Naive thymus-derived CD4-positive, alpha-beta T cell (primary cell): ENCODE measurements at regions not wholly inside any gene's neighbourhood (a gene's known extent, or its start where the extent isn't known, plus 50 kb on each side); places are given as distances from the start of the nearest gene placed in this dataset.

Source experiments
- ATAC-seq: fragments of 150-1000 bp; cut with Tn5 transposase; 2 replicates; pipeline ENCODE4 v1.10.0; 2021; ENCODE audit warnings: mild to moderate bottlenecking, moderate library complexity
- CTCF ChIA-PET: fragments of 350-600 bp; sonication (Branson Sonifier 250); formaldehyde crosslinking; loops from one replicate; lab custom pipeline; 2021; ENCODE audit warnings: antibody characterized with exemption; lab: Charles Lee
- POLR2A ChIA-PET: fragments of 350-600 bp; sonication (Branson Sonifier 250); formaldehyde crosslinking; loops from one replicate; lab custom pipeline; 2021; ENCODE audit warnings: antibody characterized with exemption, inconsistent platforms; lab: Charles Lee
- DNase-seq, 9 donors: peaks; one replicate each; pipeline versions ENCODE4 v3.0.0 to v3.0.0-alpha.2; 2020 to 2022; ENCODE audit warnings: mixed read lengths in 1 of 9
- H3K27ac ChIP-seq: one replicate; pipeline ENCODE4 v1.7.0; 2013; ENCODE audit warnings: mild to moderate bottlenecking, low read depth, low read length, moderate library complexity
- H3K27me3 ChIP-seq, 2 donors: one replicate each; pipeline ENCODE4 v1.7.0; 2013; ENCODE audit warnings: low read length in 2 of 2, mild to moderate bottlenecking in 2 of 2, moderate library complexity in 2 of 2; ENCODE audit not compliant: control insufficient read depth in 2 of 2, insufficient read depth in 2 of 2
- H3K36me3 ChIP-seq, 3 experiments: 1 replicate in 2 of 3; 2 replicates in 1 of 3; pipeline ENCODE4 v1.7.0; 2013; ENCODE audit warnings: low read length in 3 of 3, mild to moderate bottlenecking in 3 of 3, moderate library complexity in 1 of 3; ENCODE audit not compliant: insufficient read depth in 3 of 3, control insufficient read depth in 2 of 3
- H3K4me1 ChIP-seq, 2 donors: one replicate each; pipeline ENCODE4 v1.7.0; 2013; ENCODE audit warnings: low read length in 2 of 2, mild to moderate bottlenecking in 2 of 2, moderate library complexity in 1 of 2; ENCODE audit not compliant: control insufficient read depth in 2 of 2, insufficient read depth in 2 of 2
- H3K4me3 ChIP-seq: 2 replicates; pipeline ENCODE4 v1.7.0; 2013; ENCODE audit warnings: mild to moderate bottlenecking, low read length
- H3K9me3 ChIP-seq, 3 experiments: 1 replicate in 2 of 3; 2 replicates in 1 of 3; pipeline ENCODE4 v1.7.0; 2013; ENCODE audit warnings: low read length in 3 of 3; ENCODE audit not compliant: control insufficient read depth in 2 of 3
- H3K27ac Mint-ChIP-seq, 9 donors: one replicate each; pipeline ENCODE4 v1.8.0; 2020 to 2022; ENCODE audit warnings: mixed read lengths in 9 of 9, mild to moderate bottlenecking in 8 of 9, moderate library complexity in 5 of 9, inconsistent platforms in 2 of 9
- H3K27me3 Mint-ChIP-seq, 5 donors: one replicate each; pipeline ENCODE4 v1.8.0; 2021 to 2022; ENCODE audit warnings: mixed read lengths in 5 of 5, mild to moderate bottlenecking in 1 of 5
- H3K36me3 Mint-ChIP-seq, 5 donors: one replicate each; pipeline ENCODE4 v1.8.0; 2020 to 2022; ENCODE audit warnings: mixed read lengths in 5 of 5, mild to moderate bottlenecking in 3 of 5, inconsistent platforms in 1 of 5
- H3K4me1 Mint-ChIP-seq, 7 donors: one replicate each; pipeline ENCODE4 v1.8.0; 2020 to 2022; ENCODE audit warnings: mixed read lengths in 7 of 7, mild to moderate bottlenecking in 3 of 7, inconsistent platforms in 1 of 7
- H3K4me3 Mint-ChIP-seq, 10 donors: one replicate each; pipeline ENCODE4 v1.8.0; 2020 to 2022; ENCODE audit warnings: mild to moderate bottlenecking in 10 of 10, mixed read lengths in 10 of 10, moderate library complexity in 6 of 10, inconsistent platforms in 2 of 10
- H3K9me3 Mint-ChIP-seq, 11 donors: one replicate each; pipeline ENCODE4 v1.8.0; 2020 to 2022; ENCODE audit warnings: mixed read lengths in 11 of 11, mild to moderate bottlenecking in 4 of 11, inconsistent platforms in 1 of 11, moderate library complexity in 1 of 11
- intact Hi-C, 2 donors: fragments of 100-400 bp; cut with micrococcal nuclease; formaldehyde crosslinking; loops; one replicate each; pipeline ENCODE4 v1.15.1; 2023

DNA sequence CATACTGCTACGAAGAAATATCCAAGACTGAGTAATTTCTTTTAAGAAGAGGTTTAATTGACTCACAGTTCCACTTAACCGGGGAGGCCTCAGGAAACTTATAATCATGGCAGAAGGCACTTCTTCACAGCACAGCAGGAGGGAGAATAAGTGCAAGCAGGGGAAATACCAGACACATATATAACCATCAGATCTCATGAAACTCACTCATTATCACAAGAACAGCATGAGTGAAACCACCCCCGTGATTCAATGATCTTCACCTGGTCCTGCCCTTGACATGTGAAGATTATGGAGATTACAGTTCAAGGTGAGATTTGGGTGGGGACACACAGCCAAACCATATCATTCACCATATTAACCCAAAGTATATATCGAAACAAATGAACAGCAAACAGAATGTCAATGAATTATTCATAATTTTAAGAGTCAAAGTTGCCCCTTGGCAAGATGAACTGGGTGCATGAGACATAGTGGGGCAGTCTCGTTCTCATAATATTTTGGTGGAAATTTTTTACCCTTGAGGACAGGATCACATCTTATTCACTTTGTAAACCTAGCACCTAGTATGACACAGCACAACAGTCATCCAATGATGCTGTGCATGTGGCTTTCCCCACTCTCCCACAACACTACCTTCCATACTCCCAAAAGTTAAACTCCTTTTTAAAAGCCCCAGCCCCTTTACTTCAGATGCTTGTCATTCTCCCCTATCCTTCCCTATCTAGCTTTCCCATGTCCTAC lies 425.3 kb downstream of the ZEB2 start:
- no peaks in the 10 kb centered on the region for H3K36me3 ChIP-seq
- CTCF ChIA-PET: no interaction called here
- Mint-ChIP-seq H3K4me3 (no peak overlapping the region), H3K9me3 (peaks cover under 1 to 29% (median 9%) of the 10 kb centered on the region in 11 donors), H3K27ac (no peak overlapping the region), H3K4me1 (peaks cover 0 to 1% (median 0%) of the 10 kb centered on the region in 7 donors), H3K36me3 (peaks cover 0 to 22% (median 15%) of the 10 kb centered on the region in 5 donors), H3K27me3 (no peaks in the 10 kb centered on the region)
- DNase-seq: no peak
- intact Hi-C loops: no loop called here
- POLR2A ChIA-PET: no interaction called here
- H3K4me3 ChIP-seq: no peak overlapping the region
- ATAC-seq: no peak
- no peaks in the 10 kb centered on the region for H3K4me1 ChIP-seq
- no peaks in the 10 kb centered on the region for H3K9me3 ChIP-seq
- H3K27me3 ChIP-seq: no peaks in the 10 kb centered on the region
- H3K27ac ChIP-seq: no peak overlapping the region

DNA sequence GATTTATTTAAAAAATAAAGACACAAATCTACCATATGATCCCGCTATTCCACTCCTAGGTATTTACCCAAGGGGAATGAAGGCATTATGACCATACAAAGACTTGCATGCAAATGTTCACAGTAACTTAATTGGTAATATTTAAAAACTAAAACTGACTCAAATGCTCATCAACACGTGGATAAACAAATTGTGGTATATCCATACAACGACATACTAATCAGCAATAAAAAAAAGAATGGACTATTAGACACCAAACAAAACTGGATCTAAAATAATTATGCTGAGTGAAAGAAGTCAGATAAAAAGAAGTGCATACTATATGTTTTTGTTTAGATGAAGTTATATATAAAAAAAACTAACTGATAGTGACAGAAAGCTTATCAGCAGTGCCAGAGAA lies 428.3 kb downstream of the ZEB2 start:
- ATAC-seq (no peak), DNase-seq (no peak)
- H3K4me1 ChIP-seq: no peaks in the 10 kb centered on the region
- H3K4me3 ChIP-seq: no peak overlapping the region
- H3K27ac ChIP-seq: no peak overlapping the region
- Mint-ChIP-seq H3K4me3 (no peak overlapping the region), H3K27me3 (no peaks in the 10 kb centered on the region), H3K4me1 (no peaks in the 10 kb centered on the region), H3K27ac (no peak overlapping the region), H3K36me3 (peaks cover 2 to 27% (median 14%) of the 10 kb centered on the region in 5 donors), H3K9me3 (peaks cover 5 to 38% (median 12%) of the 10 kb centered on the region in 11 donors)
- no peaks in the 10 kb centered on the region for H3K27me3 ChIP-seq
- no peaks in the 10 kb centered on the region for H3K36me3 ChIP-seq
- H3K9me3 ChIP-seq: peaks cover 0 to 4% (median 0%) of the 10 kb centered on the region in 3 experiments
- intact Hi-C loops: no loop called here
- ChIA-PET POLR2A (no interaction called here), CTCF (no interaction called here)

DNA sequence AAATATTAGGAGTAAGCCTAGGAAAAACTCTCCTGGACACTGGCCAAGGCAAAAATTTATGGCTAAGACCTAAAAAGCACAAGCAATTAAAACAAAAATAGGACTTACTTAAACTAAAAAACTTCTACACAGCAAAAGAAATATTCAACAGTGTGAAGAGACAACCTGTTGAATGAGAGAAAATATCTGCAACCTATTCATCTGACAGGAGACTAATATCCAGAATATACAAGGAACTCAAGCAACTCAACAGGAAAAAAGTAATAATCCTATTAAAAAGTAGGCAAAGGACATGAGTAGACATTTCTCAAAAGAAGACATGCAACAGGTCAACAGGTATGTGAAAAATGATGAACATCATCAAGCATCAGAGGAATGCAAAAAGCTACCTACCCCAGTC lies 431.1 kb downstream of the ZEB2 start:
- no peak overlapping the region for H3K4me3 ChIP-seq
- Mint-ChIP-seq H3K36me3 (peaks cover 4 to 18% (median 10%) of the 10 kb centered on the region in 5 donors), H3K9me3 (peaks cover under 1 to 25% (median 9%) of the 10 kb centered on the region in 11 donors), H3K4me1 (no peaks in the 10 kb centered on the region), H3K27ac (no peak overlapping the region), H3K4me3 (no peak overlapping the region), H3K27me3 (no peaks in the 10 kb centered on the region)
- no peaks in the 10 kb centered on the region for H3K4me1 ChIP-seq
- CTCF ChIA-PET: no interaction called here
- ATAC-seq (no peak), DNase-seq (no peak)
- intact Hi-C loops: no loop called here
- no peaks in the 10 kb centered on the region for H3K36me3 ChIP-seq
- H3K27me3 ChIP-seq: no peaks in the 10 kb centered on the region
- POLR2A ChIA-PET: no interaction called here
- no peak overlapping the region for H3K27ac ChIP-seq
- peaks cover 0 to 4% (median 0%) of the 10 kb centered on the region in 3 experiments for H3K9me3 ChIP-seq

- intact Hi-C loops: no loop called here
- H3K36me3 Mint-ChIP-seq: peaks cover 4 to 20% (median 12%) of the 10 kb centered on the region in 5 donors
- no peaks in the 10 kb centered on the region for H3K4me1 Mint-ChIP-seq
- no peaks in the 10 kb centered on the region for H3K27me3 Mint-ChIP-seq
- Histone ChIP-seq H3K36me3 (no peaks in the 10 kb centered on the region), H3K27me3 (no peaks in the 10 kb centered on the region), H3K27ac (no peak overlapping the region), H3K9me3 (peaks cover 0 to 4% (median 0%) of the 10 kb centered on the region in 3 experiments), H3K4me3 (no peak overlapping the region), H3K4me1 (no peaks in the 10 kb centered on the region)
- no peak for DNase-seq
- peaks cover 0 to 24% (median 7%) of the 10 kb centered on the region in 11 donors for H3K9me3 Mint-ChIP-seq
- ChIA-PET CTCF (no interaction called here), POLR2A (no interaction called here)
- ATAC-seq: no peak
- H3K27ac Mint-ChIP-seq: no peak overlapping the region
- no peak overlapping the region for H3K4me3 Mint-ChIP-seq
These were observed 433.0 kb downstream of the ZEB2 start for GRCh38 chr2:144086965-144087364.

DNA sequence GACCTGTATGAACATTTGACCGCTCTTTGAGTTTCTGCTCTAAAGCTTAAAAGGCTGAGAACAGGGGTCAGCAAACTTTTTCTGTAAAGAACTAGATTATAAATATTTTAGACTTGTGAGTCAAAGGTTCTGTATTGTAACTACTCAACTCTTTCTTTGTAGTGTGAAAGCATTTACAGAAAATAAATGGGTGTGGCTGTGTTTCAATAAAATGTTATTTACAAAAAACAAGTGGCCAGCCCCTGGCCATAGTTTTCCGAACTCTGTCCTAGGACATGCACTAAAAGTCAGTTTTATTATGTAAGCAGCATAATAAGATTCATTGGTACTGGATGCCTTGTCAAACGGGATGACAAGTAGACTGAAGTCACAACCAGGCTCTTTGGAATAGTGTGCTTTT lies 434.9 kb downstream of the ZEB2 start:
- intact Hi-C loops: no loop called here
- Mint-ChIP-seq H3K27ac (no peak overlapping the region), H3K27me3 (no peaks in the 10 kb centered on the region), H3K4me3 (no peak overlapping the region), H3K36me3 (peaks cover 4 to 24% (median 8%) of the 10 kb centered on the region in 5 donors), H3K9me3 (peaks cover 0 to 16% (median 3%) of the 10 kb centered on the region in 11 donors), H3K4me1 (no peaks in the 10 kb centered on the region)
- Histone ChIP-seq H3K27ac (no peak overlapping the region), H3K27me3 (no peaks in the 10 kb centered on the region), H3K36me3 (no peaks in the 10 kb centered on the region), H3K4me1 (no peaks in the 10 kb centered on the region), H3K9me3 (peaks cover 0 to 4% (median 0%) of the 10 kb centered on the region in 3 experiments), H3K4me3 (no peak overlapping the region)
- ChIA-PET POLR2A (no interaction called here), CTCF (no interaction called here)
- ATAC-seq (no peak), DNase-seq (no peak)

DNA sequence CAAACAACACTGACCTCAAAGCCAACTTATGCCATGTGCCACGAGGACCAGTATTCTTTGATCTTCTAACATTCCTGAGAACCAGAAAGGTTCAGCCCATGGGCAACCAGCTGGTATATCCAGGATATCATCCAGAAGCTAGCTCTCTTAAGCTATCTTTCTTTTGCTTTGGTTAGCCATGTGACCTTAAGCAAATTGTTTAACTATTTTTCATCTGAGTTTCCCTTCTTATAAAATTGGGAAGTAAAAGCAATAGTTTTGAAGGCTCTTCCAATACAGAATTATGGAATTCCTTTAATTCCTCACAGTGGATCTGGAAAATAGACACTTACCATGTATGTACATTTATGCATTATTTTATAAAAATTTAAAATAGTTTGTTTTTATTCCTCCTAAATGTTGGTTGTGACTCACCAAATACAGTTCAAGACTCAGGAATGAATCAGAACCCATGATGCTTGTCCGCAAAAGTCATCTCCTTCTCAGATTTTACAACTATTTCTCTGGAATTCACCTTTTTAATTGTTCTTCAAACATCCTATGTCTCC lies 435.7 kb downstream of the ZEB2 start:
- ATAC-seq: no peak
- ChIA-PET CTCF (no interaction called here), POLR2A (no interaction called here)
- no peaks in the 10 kb centered on the region for H3K4me1 Mint-ChIP-seq
- intact Hi-C loops: no loop called here
- Histone ChIP-seq H3K4me1 (no peaks in the 10 kb centered on the region), H3K27ac (no peak overlapping the region), H3K9me3 (peaks cover 0 to 4% (median 0%) of the 10 kb centered on the region in 3 experiments), H3K27me3 (no peaks in the 10 kb centered on the region), H3K36me3 (no peaks in the 10 kb centered on the region), H3K4me3 (no peak overlapping the region)
- peaks cover 1 to 20% (median 6%) of the 10 kb centered on the region in 5 donors for H3K36me3 Mint-ChIP-seq
- H3K27ac Mint-ChIP-seq: no peak overlapping the region
- DNase-seq: no peak
- H3K9me3 Mint-ChIP-seq: peaks cover 0 to 10% (median under 1%) of the 10 kb centered on the region in 11 donors
- no peak overlapping the region for H3K4me3 Mint-ChIP-seq
- no peaks in the 10 kb centered on the region for H3K27me3 Mint-ChIP-seq

- Mint-ChIP-seq H3K4me3 (no peak overlapping the region), H3K27ac (no peak overlapping the region), H3K4me1 (no peaks in the 10 kb centered on the region), H3K36me3 (peaks cover 0 to 15% (median 5%) of the 10 kb centered on the region in 5 donors), H3K27me3 (no peaks in the 10 kb centered on the region), H3K9me3 (peaks cover 0 to 9% (median 0%) of the 10 kb centered on the region in 11 donors)
- Histone ChIP-seq H3K4me3 (no peak overlapping the region), H3K4me1 (no peaks in the 10 kb centered on the region), H3K27me3 (no peaks in the 10 kb centered on the region), H3K27ac (no peak overlapping the region), H3K36me3 (no peaks in the 10 kb centered on the region), H3K9me3 (peaks cover 0 to 4% (median 0%) of the 10 kb centered on the region in 3 experiments)
- intact Hi-C loops: no loop called here
- CTCF ChIA-PET: no interaction called here
- DNase-seq: no peak
- ATAC-seq: no peak
- POLR2A ChIA-PET: no interaction called here
These were observed 436.7 kb downstream of the ZEB2 start for GRCh38 chr2:144083211-144083610.
